ENCODE measurements at regions not wholly inside any gene's neighbourhood (a gene's known extent, or its start where the extent isn't known, plus 50 kb on each side); places are given as distances from the start of the nearest gene placed in this dataset.

DNA sequence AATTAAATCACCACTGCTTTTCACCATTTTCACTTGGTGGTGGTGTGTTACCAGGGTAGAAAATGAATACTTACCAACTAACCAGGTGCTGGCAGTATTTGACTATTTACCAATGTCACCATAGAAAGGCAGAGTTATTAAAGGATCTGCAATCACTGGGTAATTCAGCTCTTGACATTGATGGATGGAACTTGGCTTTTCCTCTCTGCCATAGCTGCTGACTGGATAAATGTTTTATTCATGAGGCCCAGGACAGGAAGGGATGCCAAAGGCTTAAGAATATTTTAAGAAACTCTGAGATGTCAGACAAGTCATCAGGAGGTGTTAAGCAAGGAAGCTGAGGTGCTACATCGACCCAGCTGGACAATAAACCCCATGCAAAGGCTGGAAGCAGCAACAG lies 495.5 kb upstream of the CFAP20DC start:
- DNase-seq (ENCODE audit: low read depth, low spot score) = no peak
- no CpG with 5 or more reads among the region's 1 CpG for WGBS (ENCODE audit: insufficient coverage, insufficient read length)
- H3K4me1 ChIP-seq (ENCODE audit: control insufficient read depth, insufficient read depth, low read length) = no peaks in the 10 kb centered on the region
- H3K36me3 ChIP-seq (ENCODE audit: control insufficient read depth, insufficient read depth, low read length) = no peaks in the 10 kb centered on the region
- H3K9me3 ChIP-seq (ENCODE audit: control insufficient read depth, insufficient read depth, low read length) = no peaks in the 10 kb centered on the region
- no peaks in the 10 kb centered on the region for H3K27me3 ChIP-seq (ENCODE audit: control insufficient read depth, insufficient read depth, low read length)
- no peak overlapping the region for H3K4me3 ChIP-seq (ENCODE audit: low read length)
- no peak overlapping the region for H3K27ac ChIP-seq (ENCODE audit: low read length)

DNA sequence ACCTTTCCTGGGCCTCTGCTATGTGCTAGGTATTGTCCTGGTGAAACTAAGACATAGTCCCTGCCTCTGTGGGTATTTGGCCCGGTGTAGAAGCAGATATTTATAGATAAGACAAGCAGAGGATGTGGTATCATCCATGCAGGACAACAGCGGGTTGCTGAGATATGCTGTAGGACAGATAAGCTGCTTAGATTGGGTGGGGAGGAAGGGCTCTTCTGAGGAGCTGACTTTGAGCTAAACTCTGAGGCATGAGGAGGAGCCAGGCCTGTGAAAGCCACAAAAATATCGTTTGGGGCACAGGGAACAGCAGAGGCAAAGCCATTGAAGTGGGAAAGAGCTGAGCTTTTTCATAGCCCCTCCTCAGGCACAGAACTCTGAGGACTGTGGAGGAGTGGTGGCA lies 492.5 kb upstream of the CFAP20DC start:
- H3K4me3 ChIP-seq (ENCODE audit: low read length) = no peak overlapping the region
- no peaks in the 10 kb centered on the region for H3K27me3 ChIP-seq (ENCODE audit: control insufficient read depth, insufficient read depth, low read length)
- H3K9me3 ChIP-seq (ENCODE audit: control insufficient read depth, insufficient read depth, low read length) = no peaks in the 10 kb centered on the region
- DNase-seq (ENCODE audit: low read depth, low spot score) = no peak
- no CpG with 5 or more reads among the region's 3 CpGs for WGBS (ENCODE audit: insufficient coverage, insufficient read length)
- no peaks in the 10 kb centered on the region for H3K4me1 ChIP-seq (ENCODE audit: control insufficient read depth, insufficient read depth, low read length)
- no peaks in the 10 kb centered on the region for H3K36me3 ChIP-seq (ENCODE audit: control insufficient read depth, insufficient read depth, low read length)
- no peak overlapping the region for H3K27ac ChIP-seq (ENCODE audit: low read length)

DNA sequence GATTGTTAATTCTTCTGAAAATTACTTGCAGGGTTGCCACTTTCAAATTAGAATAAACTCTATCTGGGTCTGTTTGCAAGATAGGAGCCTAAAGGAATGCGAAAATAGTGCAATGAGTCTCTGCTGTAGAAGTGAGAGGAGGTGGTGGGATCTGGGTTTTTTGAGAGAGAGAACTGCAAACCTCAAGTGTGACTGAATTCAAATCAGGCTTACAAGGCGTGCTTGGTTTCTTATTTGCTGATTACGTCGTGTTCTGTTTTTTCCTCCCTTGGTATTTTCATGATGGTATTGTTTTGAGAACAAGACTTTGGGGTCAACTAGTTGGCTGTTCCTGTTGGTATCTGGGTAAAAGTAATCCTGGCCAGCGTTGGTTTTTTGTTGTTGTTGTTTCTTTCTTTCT lies 490.9 kb upstream of the CFAP20DC start:
- Histone ChIP-seq H3K36me3 (ENCODE audit: control insufficient read depth, insufficient read depth, low read length) (no peaks in the 10 kb centered on the region), H3K27me3 (ENCODE audit: control insufficient read depth, insufficient read depth, low read length) (no peaks in the 10 kb centered on the region), H3K9me3 (ENCODE audit: control insufficient read depth, insufficient read depth, low read length) (no peaks in the 10 kb centered on the region), H3K4me3 (ENCODE audit: low read length) (no peak overlapping the region), H3K27ac (ENCODE audit: low read length) (no peak overlapping the region), H3K4me1 (ENCODE audit: control insufficient read depth, insufficient read depth, low read length) (no peaks in the 10 kb centered on the region)
- DNase-seq (ENCODE audit: low read depth, low spot score) = no peak
- no CpG with 5 or more reads among the region's 5 CpGs for WGBS (ENCODE audit: insufficient coverage, insufficient read length)

DNA sequence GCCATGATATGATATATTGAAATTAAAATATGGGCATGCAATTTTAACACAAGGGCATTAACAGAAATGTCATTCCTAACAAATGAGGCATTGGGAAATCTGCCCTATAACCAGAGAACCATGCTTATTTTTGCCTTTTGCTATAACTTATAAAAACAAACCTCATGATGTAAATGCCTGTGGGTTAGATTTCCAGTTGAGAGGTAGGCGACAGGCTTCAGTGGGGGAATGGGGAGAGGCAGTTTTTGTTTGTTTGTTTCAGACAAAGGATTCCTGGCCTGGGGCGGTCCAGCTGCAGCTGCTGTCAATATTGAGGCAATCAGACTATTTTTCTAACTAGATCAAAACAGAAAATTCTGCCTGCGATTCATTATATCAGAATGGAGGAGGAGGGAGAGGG lies 490.4 kb upstream of the CFAP20DC start:
- DNase-seq (ENCODE audit: low read depth, low spot score) = no peak
- Histone ChIP-seq H3K27ac (ENCODE audit: low read length) (no peak overlapping the region), H3K27me3 (ENCODE audit: control insufficient read depth, insufficient read depth, low read length) (no peaks in the 10 kb centered on the region), H3K36me3 (ENCODE audit: control insufficient read depth, insufficient read depth, low read length) (no peaks in the 10 kb centered on the region), H3K4me1 (ENCODE audit: control insufficient read depth, insufficient read depth, low read length) (no peaks in the 10 kb centered on the region), H3K4me3 (ENCODE audit: low read length) (no peak overlapping the region), H3K9me3 (ENCODE audit: control insufficient read depth, insufficient read depth, low read length) (no peaks in the 10 kb centered on the region)
- no CpG with 5 or more reads among the region's 3 CpGs for WGBS (ENCODE audit: insufficient coverage, insufficient read length)

DNA sequence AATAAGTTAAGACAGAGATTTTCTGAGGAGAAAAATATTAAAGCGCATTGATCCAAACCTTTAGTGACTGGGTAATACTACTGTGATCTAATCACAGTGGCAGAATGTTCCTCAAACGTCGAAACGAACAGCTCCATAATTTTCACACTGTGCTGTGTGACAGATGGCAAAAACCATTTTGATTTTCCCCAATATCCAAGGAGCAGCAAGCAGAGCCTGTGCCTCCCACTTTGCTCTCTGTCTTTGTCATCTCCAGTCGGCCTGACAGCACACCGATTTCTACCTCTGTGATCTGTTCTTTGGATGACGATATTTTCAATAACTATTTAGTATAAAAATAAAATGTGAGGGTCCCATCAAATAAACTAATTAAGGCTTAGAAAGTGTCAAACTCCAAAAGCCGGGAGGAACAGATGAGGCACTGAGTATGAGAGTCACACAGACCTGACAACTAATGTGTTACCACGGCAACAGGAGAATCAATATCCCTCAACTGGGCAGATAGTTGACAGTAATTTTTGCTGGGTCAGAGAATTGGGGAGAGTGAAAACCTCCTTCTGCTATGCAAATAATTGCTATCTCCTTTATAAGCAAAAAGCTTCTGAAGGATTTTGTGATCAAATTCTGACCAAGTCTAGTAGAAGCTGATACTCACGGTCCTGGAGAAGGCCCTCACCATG lies 489.1 kb upstream of the CFAP20DC start:
- H3K27me3 ChIP-seq (ENCODE audit: control insufficient read depth, insufficient read depth, low read length) = no peaks in the 10 kb centered on the region
- no peaks in the 10 kb centered on the region for H3K9me3 ChIP-seq (ENCODE audit: control insufficient read depth, insufficient read depth, low read length)
- no peak overlapping the region for H3K27ac ChIP-seq (ENCODE audit: low read length)
- DNase-seq (ENCODE audit: low read depth, low spot score) = no peak
- no peak overlapping the region for H3K4me3 ChIP-seq (ENCODE audit: low read length)
- H3K4me1 ChIP-seq (ENCODE audit: control insufficient read depth, insufficient read depth, low read length) = no peaks in the 10 kb centered on the region
- H3K36me3 ChIP-seq (ENCODE audit: control insufficient read depth, insufficient read depth, low read length) = no peaks in the 10 kb centered on the region
- WGBS (ENCODE audit: insufficient coverage, insufficient read length) = no CpG with 5 or more reads among the region's 10 CpGs

DNA sequence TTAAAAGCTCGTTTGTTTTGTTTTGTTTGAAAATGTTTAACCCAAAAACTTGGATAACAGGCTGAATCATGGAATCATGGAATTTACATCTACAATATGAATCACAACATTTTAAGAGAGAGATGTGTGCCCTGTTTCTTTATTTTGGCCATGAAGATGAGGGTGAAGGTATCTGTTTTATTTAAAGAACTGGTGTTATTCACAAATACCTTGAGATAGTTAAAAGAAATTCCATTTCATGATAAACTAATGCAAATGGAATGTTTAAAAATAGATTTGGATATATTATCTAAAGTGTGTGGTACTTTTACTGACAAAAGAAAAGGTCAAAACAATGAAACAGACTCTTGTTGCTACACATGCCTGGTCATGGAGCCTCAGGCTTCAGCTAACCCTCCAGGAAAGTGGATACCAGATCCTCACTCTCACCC lies 486.0 kb upstream of the CFAP20DC start:
- no peaks in the 10 kb centered on the region for H3K27me3 ChIP-seq (ENCODE audit: control insufficient read depth, insufficient read depth, low read length)
- H3K4me1 ChIP-seq (ENCODE audit: control insufficient read depth, insufficient read depth, low read length) = no peaks in the 10 kb centered on the region
- H3K4me3 ChIP-seq (ENCODE audit: low read length) = no peak overlapping the region
- no peaks in the 10 kb centered on the region for H3K36me3 ChIP-seq (ENCODE audit: control insufficient read depth, insufficient read depth, low read length)
- no peak overlapping the region for H3K27ac ChIP-seq (ENCODE audit: low read length)
- DNase-seq (ENCODE audit: low read depth, low spot score) = no peak
- no peaks in the 10 kb centered on the region for H3K9me3 ChIP-seq (ENCODE audit: control insufficient read depth, insufficient read depth, low read length)
- WGBS (ENCODE audit: insufficient coverage, insufficient read length) = no CpG with 5 or more reads among the region's 1 CpG

DNA sequence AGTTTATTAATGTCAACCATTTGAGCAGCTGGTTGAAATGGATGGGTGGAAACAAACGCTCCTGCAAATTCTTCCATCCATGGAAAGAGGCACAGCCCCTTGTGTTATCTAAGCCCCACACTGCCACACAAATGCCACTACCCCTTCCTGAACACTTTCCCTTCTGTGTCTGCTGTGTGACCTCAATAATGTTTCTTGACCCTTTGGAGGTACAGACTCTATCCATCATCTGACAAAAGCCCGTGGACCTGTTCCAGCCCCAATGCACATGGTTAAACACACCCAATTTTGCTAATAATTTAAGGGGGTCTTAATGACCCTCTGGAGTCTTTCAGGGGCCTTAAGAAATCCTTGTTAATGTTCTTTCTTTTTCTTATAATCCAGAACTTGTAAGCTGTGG lies 482.2 kb upstream of the CFAP20DC start:
- DNase-seq (ENCODE audit: low read depth, low spot score) = no peak
- Histone ChIP-seq H3K4me3 (ENCODE audit: low read length) (no peak overlapping the region), H3K27me3 (ENCODE audit: control insufficient read depth, insufficient read depth, low read length) (no peaks in the 10 kb centered on the region), H3K4me1 (ENCODE audit: control insufficient read depth, insufficient read depth, low read length) (no peaks in the 10 kb centered on the region), H3K36me3 (ENCODE audit: control insufficient read depth, insufficient read depth, low read length) (no peaks in the 10 kb centered on the region), H3K9me3 (ENCODE audit: control insufficient read depth, insufficient read depth, low read length) (no peaks in the 10 kb centered on the region), H3K27ac (ENCODE audit: low read length) (no peak overlapping the region)
- WGBS (ENCODE audit: insufficient coverage, insufficient read length) = no CpG with 5 or more reads among the region's 2 CpGs

DNA sequence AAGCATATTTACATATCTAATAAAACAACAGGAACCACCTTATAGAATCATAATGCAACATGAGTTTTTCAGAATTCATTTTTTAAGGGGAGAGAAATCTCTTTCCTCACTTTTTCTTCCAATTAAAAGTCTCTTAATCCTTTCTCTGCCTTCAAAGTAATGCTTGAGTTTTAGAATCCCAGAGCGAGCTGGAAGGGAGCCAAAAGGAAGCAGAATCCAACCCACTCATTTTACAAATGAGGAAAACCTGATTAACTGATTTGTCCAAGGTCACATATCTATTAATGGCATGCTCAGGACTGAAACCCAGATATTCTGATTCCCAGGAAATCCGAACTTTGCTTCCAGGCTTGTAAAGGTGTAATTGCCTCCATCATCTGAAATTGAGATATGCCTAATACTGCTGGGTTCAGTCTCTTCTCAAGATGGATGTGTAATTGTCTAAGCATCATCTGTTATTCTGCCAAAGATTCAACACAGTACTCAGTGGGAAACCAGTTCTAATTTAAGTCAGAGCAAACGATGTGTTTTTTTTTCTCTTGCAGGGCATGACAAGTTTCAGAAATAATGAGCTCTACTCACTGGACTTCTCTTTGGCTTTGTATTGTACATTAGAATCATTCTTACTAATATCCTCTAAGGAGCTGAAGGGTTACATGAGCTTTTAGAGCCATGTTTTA lies 481.4 kb upstream of the CFAP20DC start:
- no peak overlapping the region for H3K27ac ChIP-seq (ENCODE audit: low read length)
- no peak overlapping the region for H3K4me3 ChIP-seq (ENCODE audit: low read length)
- H3K9me3 ChIP-seq (ENCODE audit: control insufficient read depth, insufficient read depth, low read length) = no peaks in the 10 kb centered on the region
- DNase-seq (ENCODE audit: low read depth, low spot score) = no peak
- WGBS (ENCODE audit: insufficient coverage, insufficient read length) = no CpG with 5 or more reads among the region's 3 CpGs
- no peaks in the 10 kb centered on the region for H3K27me3 ChIP-seq (ENCODE audit: control insufficient read depth, insufficient read depth, low read length)
- H3K36me3 ChIP-seq (ENCODE audit: control insufficient read depth, insufficient read depth, low read length) = no peaks in the 10 kb centered on the region
- H3K4me1 ChIP-seq (ENCODE audit: control insufficient read depth, insufficient read depth, low read length) = no peaks in the 10 kb centered on the region

DNA sequence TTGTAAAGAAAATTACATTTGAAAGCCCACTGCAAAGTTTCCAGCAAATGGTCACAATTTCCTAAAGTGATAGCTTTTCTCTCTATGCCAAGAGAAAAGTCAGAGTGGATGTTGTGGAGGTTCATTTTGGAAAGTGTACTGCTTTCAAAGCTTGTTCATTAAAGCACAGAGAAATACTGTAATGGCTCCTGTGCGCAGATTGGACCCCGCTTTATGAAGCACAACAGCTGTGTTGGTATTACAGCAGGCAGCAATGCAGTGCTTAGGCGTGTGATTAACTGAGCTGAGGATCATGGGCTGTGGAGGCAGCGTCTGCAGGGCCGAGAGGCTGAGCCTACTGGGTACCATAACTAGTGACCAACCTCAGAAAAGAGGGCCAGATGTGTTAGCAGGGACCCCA lies 478.4 kb upstream of the CFAP20DC start:
- no peaks in the 10 kb centered on the region for H3K36me3 ChIP-seq (ENCODE audit: control insufficient read depth, insufficient read depth, low read length)
- no peaks in the 10 kb centered on the region for H3K9me3 ChIP-seq (ENCODE audit: control insufficient read depth, insufficient read depth, low read length)
- H3K4me3 ChIP-seq (ENCODE audit: low read length) = no peak overlapping the region
- H3K27me3 ChIP-seq (ENCODE audit: control insufficient read depth, insufficient read depth, low read length) = no peaks in the 10 kb centered on the region
- no peak overlapping the region for H3K27ac ChIP-seq (ENCODE audit: low read length)
- DNase-seq (ENCODE audit: low read depth, low spot score) = no peak
- no peaks in the 10 kb centered on the region for H3K4me1 ChIP-seq (ENCODE audit: control insufficient read depth, insufficient read depth, low read length)
- no CpG with 5 or more reads among the region's 5 CpGs for WGBS (ENCODE audit: insufficient coverage, insufficient read length)

DNA sequence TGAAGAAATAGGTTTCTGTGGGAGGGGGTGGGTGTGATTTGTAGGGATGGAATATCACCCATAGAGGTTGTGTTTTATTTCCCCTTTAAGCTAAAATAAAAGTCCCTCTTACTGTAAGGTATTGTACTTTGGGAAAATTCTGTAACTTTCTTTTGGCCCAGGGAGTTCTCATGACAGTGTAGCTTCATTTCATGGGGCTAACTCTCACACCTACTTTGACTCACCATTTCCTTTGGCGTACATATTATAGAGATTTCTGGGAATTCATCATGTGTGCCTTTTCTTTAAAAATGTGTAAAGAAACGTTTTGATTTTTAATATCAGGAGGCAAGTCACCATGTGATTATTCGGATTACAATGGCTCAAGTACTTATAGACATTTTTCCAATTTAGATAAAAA lies 477.7 kb upstream of the CFAP20DC start:
- no peak overlapping the region for H3K27ac ChIP-seq (ENCODE audit: low read length)
- H3K27me3 ChIP-seq (ENCODE audit: control insufficient read depth, insufficient read depth, low read length) = no peaks in the 10 kb centered on the region
- WGBS (ENCODE audit: insufficient coverage, insufficient read length) = no CpG with 5 or more reads among the region's 3 CpGs
- H3K36me3 ChIP-seq (ENCODE audit: control insufficient read depth, insufficient read depth, low read length) = no peaks in the 10 kb centered on the region
- no peaks in the 10 kb centered on the region for H3K4me1 ChIP-seq (ENCODE audit: control insufficient read depth, insufficient read depth, low read length)
- H3K4me3 ChIP-seq (ENCODE audit: low read length) = no peak overlapping the region
- no peaks in the 10 kb centered on the region for H3K9me3 ChIP-seq (ENCODE audit: control insufficient read depth, insufficient read depth, low read length)
- DNase-seq (ENCODE audit: low read depth, low spot score) = no peak

DNA sequence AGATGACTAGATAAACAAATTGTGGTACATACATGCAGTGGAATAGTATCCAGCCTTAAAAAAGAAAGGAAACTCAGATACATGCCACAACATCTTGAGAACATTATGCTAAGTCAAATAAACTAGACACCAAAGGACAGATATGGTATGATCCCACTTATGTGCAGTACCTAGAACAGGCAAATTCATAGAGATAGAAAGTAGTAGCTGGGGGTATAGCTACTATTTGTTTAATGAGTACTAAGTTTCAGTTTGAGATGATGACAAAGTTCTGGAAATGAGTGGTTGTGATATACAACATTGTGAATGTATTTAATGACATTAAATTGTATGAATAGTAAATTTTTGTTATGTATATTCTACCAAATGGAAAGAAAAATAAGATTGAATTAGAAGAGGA lies 477.2 kb upstream of the CFAP20DC start:
- H3K9me3 ChIP-seq (ENCODE audit: control insufficient read depth, insufficient read depth, low read length) = no peaks in the 10 kb centered on the region
- no peaks in the 10 kb centered on the region for H3K36me3 ChIP-seq (ENCODE audit: control insufficient read depth, insufficient read depth, low read length)
- H3K27me3 ChIP-seq (ENCODE audit: control insufficient read depth, insufficient read depth, low read length) = no peaks in the 10 kb centered on the region
- DNase-seq (ENCODE audit: low read depth, low spot score) = no peak
- H3K4me3 ChIP-seq (ENCODE audit: low read length) = no peak overlapping the region
- no peaks in the 10 kb centered on the region for H3K4me1 ChIP-seq (ENCODE audit: control insufficient read depth, insufficient read depth, low read length)
- H3K27ac ChIP-seq (ENCODE audit: low read length) = no peak overlapping the region

Data from iPS DF 6.9 (cell line).